GM23338 (cell line): ENCODE measurements at regions not wholly inside any gene's neighbourhood (a gene's known extent, or its start where the extent isn't known, plus 50 kb on each side); places are given as distances from the start of the nearest gene placed in this dataset.

Experiments used
- EZH2phosphoT487 ChIP-seq: fragments of 200-600 bp; sonication (generic); IDR thresholded peaks from one replicate; pipeline ENCODE4 v1.8.1; 2018; ENCODE audit warnings: antibody characterized with exemption; ENCODE audit not compliant: unreplicated experiment
- POLR2AphosphoS5 ChIP-seq: IDR thresholded peaks from 2 replicates; pipeline ENCODE4 v1.6.1; 2016; ENCODE audit warnings: antibody characterized with exemption, low read depth
- TF ChIP-seq, protein P1 (sequence below), 2 experiments: fragments of 200-600 bp in 1 of 2; sonication (generic) in 1 of 2; conservative IDR thresholded peaks; 2 replicates each; pipeline versions ENCODE4 v1.5.1 to v1.6.1; 2016 to 2017; ENCODE audit warnings: antibody characterized with exemption in 2 of 2, low read depth in 2 of 2, mild to moderate bottlenecking in 2 of 2, moderate library complexity in 1 of 2

- TF ChIP-seq, protein P1, sequence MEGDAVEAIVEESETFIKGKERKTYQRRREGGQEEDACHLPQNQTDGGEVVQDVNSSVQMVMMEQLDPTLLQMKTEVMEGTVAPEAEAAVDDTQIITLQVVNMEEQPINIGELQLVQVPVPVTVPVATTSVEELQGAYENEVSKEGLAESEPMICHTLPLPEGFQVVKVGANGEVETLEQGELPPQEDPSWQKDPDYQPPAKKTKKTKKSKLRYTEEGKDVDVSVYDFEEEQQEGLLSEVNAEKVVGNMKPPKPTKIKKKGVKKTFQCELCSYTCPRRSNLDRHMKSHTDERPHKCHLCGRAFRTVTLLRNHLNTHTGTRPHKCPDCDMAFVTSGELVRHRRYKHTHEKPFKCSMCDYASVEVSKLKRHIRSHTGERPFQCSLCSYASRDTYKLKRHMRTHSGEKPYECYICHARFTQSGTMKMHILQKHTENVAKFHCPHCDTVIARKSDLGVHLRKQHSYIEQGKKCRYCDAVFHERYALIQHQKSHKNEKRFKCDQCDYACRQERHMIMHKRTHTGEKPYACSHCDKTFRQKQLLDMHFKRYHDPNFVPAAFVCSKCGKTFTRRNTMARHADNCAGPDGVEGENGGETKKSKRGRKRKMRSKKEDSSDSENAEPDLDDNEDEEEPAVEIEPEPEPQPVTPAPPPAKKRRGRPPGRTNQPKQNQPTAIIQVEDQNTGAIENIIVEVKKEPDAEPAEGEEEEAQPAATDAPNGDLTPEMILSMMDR (conservative IDR thresholded peaks at IDR 0.05; ENCODE audit: low read depth in 2 of 2), result no peak
- TF ChIP-seq POLR2AphosphoS5 (no peak), EZH2phosphoT487 (no peak)
Measured at GRCh38 chr13:50744116-50744660, 99.3 kb downstream of the DLEU7 start.
